Breast epithelium (tissue), 3 donors: ENCODE measurements at regions not wholly inside any gene's neighbourhood (a gene's known extent, or its start where the extent isn't known, plus 50 kb on each side); places are given as distances from the start of the nearest gene placed in this dataset.

Experiments
- CTCF ChIP-seq, 3 donors: fragments of 450-650 bp; IDR thresholded peaks; one replicate each; pipeline ENCODE4 v1.5.1; 2016 to 2017; ENCODE audit warnings: antibody characterized with exemption in 3 of 3, mild to moderate bottlenecking in 3 of 3, moderate library complexity in 3 of 3
- POLR2AphosphoS5 ChIP-seq, 3 donors: sonication (generic); formaldehyde crosslinking; IDR thresholded peaks; one replicate each; pipeline ENCODE4 v1.6.1; 2017; ENCODE audit warnings: antibody characterized with exemption in 3 of 3

GRCh38 chr4:123840197-123840596 is 443.6 kb downstream of the SPRY1 start:
- TF ChIP-seq CTCF (IDR thresholded peaks at IDR 0.05) (no peak), POLR2AphosphoS5 (IDR thresholded peaks at IDR 0.05) (no peak)
